GM21528 (cell line): ENCODE measurements at regions not wholly inside any gene's neighbourhood (a gene's known extent, or its start where the extent isn't known, plus 50 kb on each side); places are given as distances from the start of the nearest gene placed in this dataset.
"Not testable (repeated sequence)": the region's sequence is repeated elsewhere in the genome, so short reads cannot be mapped to it uniquely, and the experiment has no call there.

Experiments used
- ATAC-seq: cut with Tn5 transposase; IDR thresholded peaks from one replicate; pipeline ENCODE4 v1.9.1; 2021; ENCODE audit warnings: mild to moderate bottlenecking, moderate library complexity; ENCODE audit not compliant: unreplicated experiment, low FRiP score

- ATAC-seq, result no peak
These were observed 93.6 kb upstream of the ZNF462 start for GRCh38 chr9:106769331-106769730.

- no peak for ATAC-seq
These were observed 91.4 kb upstream of the ZNF462 start for GRCh38 chr9:106771608-106772007.

- ATAC-seq, result no peak
These were observed 90.3 kb upstream of the ZNF462 start for GRCh38 chr9:106772523-106773290.

GRCh38 chr9:106773750-106774149 is 89.2 kb upstream of the ZNF462 start:
- ATAC-seq, result no peak

- ATAC-seq, result no peak
These were observed 87.0 kb upstream of the ZNF462 start for GRCh38 chr9:106775960-106776359.

GRCh38 chr9:106779796-106780195 is 83.2 kb upstream of the ZNF462 start:
- no peak for ATAC-seq

- no peak for ATAC-seq
These were observed 79.8 kb upstream of the ZNF462 start for GRCh38 chr9:106783121-106783520.

- ATAC-seq, result no peak
These were observed 78.9 kb upstream of the ZNF462 start for GRCh38 chr9:106784076-106784475.

GRCh38 chr9:106785200-106785599 is 77.8 kb upstream of the ZNF462 start:
- no peak for ATAC-seq

GRCh38 chr9:106788021-106788420 is 74.9 kb upstream of the ZNF462 start:
- ATAC-seq, result not testable (repeated sequence)

- ATAC-seq, result no peak
These were observed 67.9 kb upstream of the ZNF462 start for GRCh38 chr9:106795031-106795430.

- no peak for ATAC-seq
These were observed 66.2 kb upstream of the ZNF462 start for GRCh38 chr9:106796771-106797170.

GRCh38 chr9:106797299-106797698 is 65.7 kb upstream of the ZNF462 start:
- no peak for ATAC-seq

- no peak for ATAC-seq
These were observed 64.8 kb upstream of the ZNF462 start for GRCh38 chr9:106798016-106798799.

- ATAC-seq, result no peak
These were observed 63.8 kb upstream of the ZNF462 start for GRCh38 chr9:106799152-106799551.

- no peak for ATAC-seq
These were observed 62.2 kb upstream of the ZNF462 start for GRCh38 chr9:106800701-106801270.

GRCh38 chr9:106801816-106802215 is 61.1 kb upstream of the ZNF462 start:
- no peak for ATAC-seq
